Right lobe of liver (tissue), 4 donors: ENCODE measurements at regions not wholly inside any gene's neighbourhood (a gene's known extent, or its start where the extent isn't known, plus 50 kb on each side); places are given as distances from the start of the nearest gene placed in this dataset.

Experiments used
- POLR2A ChIP-seq: fragments of 450-650 bp; IDR thresholded peaks from one replicate; pipeline ENCODE4 v1.6.1; 2017; ENCODE audit warnings: antibody characterized with exemption, mild to moderate bottlenecking
- TF ChIP-seq, protein P1 (sequence below), 4 donors: fragments of 200-600 bp in 3 of 4; fragments of 450-650 bp in 1 of 4; IDR thresholded peaks; one replicate each; pipeline versions ENCODE4 v1.5.1 to v1.8.0; 2016 to 2022; ENCODE audit warnings: antibody characterized with exemption in 4 of 4, mild to moderate bottlenecking in 2 of 4
- donor health status: DM: no; HTN: no; CAD: no.
- donor health status: DM: no; HTN: no; CAD: no.
- donor health status: DM: no; HTN: yes; CAD: no.

DNA sequence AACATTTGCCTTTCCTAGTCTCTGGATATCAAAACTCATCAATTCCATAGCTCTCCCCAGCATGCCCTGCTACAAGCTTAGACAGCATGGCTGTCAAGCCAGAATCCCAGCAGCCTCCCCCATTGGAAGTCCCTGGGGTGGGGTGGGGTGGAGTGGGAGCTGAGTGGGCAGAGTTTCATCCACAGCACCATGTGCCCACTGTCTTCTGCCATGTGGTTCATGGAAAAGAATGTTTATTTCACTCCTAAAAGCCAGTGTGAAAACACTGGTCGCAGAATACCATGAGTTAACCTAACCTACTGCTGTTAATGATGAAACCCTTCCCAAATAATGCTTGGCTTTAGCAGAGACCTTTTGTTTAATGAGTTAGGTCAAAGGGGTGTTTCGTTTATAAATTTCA, 80.2 kb upstream of the KIRREL3 start:
- TF ChIP-seq, protein P1, sequence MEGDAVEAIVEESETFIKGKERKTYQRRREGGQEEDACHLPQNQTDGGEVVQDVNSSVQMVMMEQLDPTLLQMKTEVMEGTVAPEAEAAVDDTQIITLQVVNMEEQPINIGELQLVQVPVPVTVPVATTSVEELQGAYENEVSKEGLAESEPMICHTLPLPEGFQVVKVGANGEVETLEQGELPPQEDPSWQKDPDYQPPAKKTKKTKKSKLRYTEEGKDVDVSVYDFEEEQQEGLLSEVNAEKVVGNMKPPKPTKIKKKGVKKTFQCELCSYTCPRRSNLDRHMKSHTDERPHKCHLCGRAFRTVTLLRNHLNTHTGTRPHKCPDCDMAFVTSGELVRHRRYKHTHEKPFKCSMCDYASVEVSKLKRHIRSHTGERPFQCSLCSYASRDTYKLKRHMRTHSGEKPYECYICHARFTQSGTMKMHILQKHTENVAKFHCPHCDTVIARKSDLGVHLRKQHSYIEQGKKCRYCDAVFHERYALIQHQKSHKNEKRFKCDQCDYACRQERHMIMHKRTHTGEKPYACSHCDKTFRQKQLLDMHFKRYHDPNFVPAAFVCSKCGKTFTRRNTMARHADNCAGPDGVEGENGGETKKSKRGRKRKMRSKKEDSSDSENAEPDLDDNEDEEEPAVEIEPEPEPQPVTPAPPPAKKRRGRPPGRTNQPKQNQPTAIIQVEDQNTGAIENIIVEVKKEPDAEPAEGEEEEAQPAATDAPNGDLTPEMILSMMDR (IDR thresholded peaks at IDR 0.05) = no peak
- no peak for TF ChIP-seq POLR2A
